K562 (cell line): ENCODE measurements at regions not wholly inside any gene's neighbourhood (a gene's known extent, or its start where the extent isn't known, plus 50 kb on each side); places are given as distances from the start of the nearest gene placed in this dataset.

Experiments used
- CEBPB ChIP-seq: fragments of 450-650 bp; IDR thresholded peaks from 2 replicates; pipeline ENCODE4 v1.6.1; 2016; ENCODE audit warnings: missing genetic modification characterization, missing compliant biosample characterization
- HDAC6 ChIP-seq: IDR thresholded peaks from 2 replicates; pipeline ENCODE4 v1.6.1; 2012; ENCODE audit warnings: low read depth, mild to moderate bottlenecking, control low read depth, inconsistent platforms, low read length, moderate library complexity
- HMG20B ChIP-seq: fragments of 250-450 bp; sonication (Bioruptor Pico); IDR thresholded peaks from 2 replicates; pipeline ENCODE4 v1.5.0; 2021; ENCODE audit warnings: mild to moderate bottlenecking
- MXI1 ChIP-seq: IDR thresholded peaks from 2 replicates; pipeline ENCODE4 v1.6.1; 2011; ENCODE audit warnings: low read depth, mild to moderate bottlenecking, improper control_type of control experiment, low read length
- TAF9B ChIP-seq: fragments of 450-650 bp; IDR thresholded peaks from 2 replicates; pipeline ENCODE4 v1.6.1; 2018; ENCODE audit warnings: mild to moderate bottlenecking; ENCODE audit not compliant: partially characterized antibody
- TF ChIP-seq, protein P1 (sequence below): sonication (generic); formaldehyde crosslinking; IDR thresholded peaks from 2 replicates; pipeline ENCODE4 v1.8.1; 2023; ENCODE audit warnings: mild to moderate bottlenecking, missing genetic modification reagents
- TF ChIP-seq, protein P2 (sequence below): fragments of 250-450 bp; sonication (Bioruptor Pico); IDR thresholded peaks from 2 replicates; pipeline ENCODE4 v1.5.0; 2021; ENCODE audit warnings: mild to moderate bottlenecking, borderline replicate concordance
- TF ChIP-seq, protein P3 (sequence below): fragments of 450-650 bp; IDR thresholded peaks from 2 replicates; pipeline ENCODE4 v1.6.1; 2016; ENCODE audit warnings: low read depth
- TF ChIP-seq, protein P4 (sequence below), 3 experiments: IDR thresholded peaks in 2 of 3; conservative IDR thresholded peaks in 1 of 3; 2 replicates each; pipeline ENCODE4 v1.5.1; 2011 to 2012; ENCODE audit warnings: low read length in 3 of 3, mild to moderate bottlenecking in 3 of 3, control low read depth in 2 of 3, improper control_type of control experiment in 1 of 3, inconsistent platforms in 1 of 3, low read depth in 1 of 3, mixed read lengths in 1 of 3, moderate library complexity in 1 of 3; ENCODE audit not compliant: insufficient read depth in 2 of 3

DNA sequence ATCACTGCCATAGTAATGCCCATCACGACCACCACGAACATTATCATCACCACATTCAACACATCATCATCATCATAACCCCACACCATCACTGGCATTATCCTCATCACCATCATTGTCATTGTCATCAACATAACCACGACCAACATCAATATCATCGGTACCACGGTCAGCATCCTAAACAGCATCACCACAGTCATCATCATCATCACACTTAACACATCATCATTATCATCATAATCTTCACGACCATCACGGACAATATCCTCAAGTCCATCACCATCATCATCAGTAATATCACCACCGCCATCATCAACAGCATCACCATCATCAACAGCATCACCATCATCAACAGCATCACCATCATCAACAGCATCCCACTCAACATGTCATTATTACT, 70.3 kb downstream of the MBD3L1 start:
- no peak for TF ChIP-seq HMG20B (CRISPR knock-in tag)
- TF ChIP-seq HDAC6 = no peak
- TF ChIP-seq MXI1 = no peak
- TF ChIP-seq, protein P1, sequence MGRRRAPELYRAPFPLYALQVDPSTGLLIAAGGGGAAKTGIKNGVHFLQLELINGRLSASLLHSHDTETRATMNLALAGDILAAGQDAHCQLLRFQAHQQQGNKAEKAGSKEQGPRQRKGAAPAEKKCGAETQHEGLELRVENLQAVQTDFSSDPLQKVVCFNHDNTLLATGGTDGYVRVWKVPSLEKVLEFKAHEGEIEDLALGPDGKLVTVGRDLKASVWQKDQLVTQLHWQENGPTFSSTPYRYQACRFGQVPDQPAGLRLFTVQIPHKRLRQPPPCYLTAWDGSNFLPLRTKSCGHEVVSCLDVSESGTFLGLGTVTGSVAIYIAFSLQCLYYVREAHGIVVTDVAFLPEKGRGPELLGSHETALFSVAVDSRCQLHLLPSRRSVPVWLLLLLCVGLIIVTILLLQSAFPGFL (CRISPR knock-in tag) = no peak
- no peak for TF ChIP-seq TAF9B
- TF ChIP-seq, protein P2, sequence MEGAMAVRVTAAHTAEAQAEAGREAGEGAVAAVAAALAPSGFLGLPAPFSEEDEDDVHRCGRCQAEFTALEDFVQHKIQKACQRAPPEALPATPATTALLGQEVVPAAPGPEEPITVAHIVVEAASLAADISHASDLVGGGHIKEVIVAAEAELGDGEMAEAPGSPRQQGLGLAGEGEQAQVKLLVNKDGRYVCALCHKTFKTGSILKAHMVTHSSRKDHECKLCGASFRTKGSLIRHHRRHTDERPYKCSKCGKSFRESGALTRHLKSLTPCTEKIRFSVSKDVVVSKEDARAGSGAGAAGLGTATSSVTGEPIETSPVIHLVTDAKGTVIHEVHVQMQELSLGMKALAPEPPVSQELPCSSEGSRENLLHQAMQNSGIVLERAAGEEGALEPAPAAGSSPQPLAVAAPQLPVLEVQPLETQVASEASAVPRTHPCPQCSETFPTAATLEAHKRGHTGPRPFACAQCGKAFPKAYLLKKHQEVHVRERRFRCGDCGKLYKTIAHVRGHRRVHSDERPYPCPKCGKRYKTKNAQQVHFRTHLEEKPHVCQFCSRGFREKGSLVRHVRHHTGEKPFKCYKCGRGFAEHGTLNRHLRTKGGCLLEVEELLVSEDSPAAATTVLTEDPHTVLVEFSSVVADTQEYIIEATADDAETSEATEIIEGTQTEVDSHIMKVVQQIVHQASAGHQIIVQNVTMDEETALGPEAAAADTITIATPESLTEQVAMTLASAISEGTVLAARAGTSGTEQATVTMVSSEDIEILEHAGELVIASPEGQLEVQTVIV (CRISPR knock-in tag) = no peak
- TF ChIP-seq CEBPB (tag) = no peak
- TF ChIP-seq, protein P3, sequence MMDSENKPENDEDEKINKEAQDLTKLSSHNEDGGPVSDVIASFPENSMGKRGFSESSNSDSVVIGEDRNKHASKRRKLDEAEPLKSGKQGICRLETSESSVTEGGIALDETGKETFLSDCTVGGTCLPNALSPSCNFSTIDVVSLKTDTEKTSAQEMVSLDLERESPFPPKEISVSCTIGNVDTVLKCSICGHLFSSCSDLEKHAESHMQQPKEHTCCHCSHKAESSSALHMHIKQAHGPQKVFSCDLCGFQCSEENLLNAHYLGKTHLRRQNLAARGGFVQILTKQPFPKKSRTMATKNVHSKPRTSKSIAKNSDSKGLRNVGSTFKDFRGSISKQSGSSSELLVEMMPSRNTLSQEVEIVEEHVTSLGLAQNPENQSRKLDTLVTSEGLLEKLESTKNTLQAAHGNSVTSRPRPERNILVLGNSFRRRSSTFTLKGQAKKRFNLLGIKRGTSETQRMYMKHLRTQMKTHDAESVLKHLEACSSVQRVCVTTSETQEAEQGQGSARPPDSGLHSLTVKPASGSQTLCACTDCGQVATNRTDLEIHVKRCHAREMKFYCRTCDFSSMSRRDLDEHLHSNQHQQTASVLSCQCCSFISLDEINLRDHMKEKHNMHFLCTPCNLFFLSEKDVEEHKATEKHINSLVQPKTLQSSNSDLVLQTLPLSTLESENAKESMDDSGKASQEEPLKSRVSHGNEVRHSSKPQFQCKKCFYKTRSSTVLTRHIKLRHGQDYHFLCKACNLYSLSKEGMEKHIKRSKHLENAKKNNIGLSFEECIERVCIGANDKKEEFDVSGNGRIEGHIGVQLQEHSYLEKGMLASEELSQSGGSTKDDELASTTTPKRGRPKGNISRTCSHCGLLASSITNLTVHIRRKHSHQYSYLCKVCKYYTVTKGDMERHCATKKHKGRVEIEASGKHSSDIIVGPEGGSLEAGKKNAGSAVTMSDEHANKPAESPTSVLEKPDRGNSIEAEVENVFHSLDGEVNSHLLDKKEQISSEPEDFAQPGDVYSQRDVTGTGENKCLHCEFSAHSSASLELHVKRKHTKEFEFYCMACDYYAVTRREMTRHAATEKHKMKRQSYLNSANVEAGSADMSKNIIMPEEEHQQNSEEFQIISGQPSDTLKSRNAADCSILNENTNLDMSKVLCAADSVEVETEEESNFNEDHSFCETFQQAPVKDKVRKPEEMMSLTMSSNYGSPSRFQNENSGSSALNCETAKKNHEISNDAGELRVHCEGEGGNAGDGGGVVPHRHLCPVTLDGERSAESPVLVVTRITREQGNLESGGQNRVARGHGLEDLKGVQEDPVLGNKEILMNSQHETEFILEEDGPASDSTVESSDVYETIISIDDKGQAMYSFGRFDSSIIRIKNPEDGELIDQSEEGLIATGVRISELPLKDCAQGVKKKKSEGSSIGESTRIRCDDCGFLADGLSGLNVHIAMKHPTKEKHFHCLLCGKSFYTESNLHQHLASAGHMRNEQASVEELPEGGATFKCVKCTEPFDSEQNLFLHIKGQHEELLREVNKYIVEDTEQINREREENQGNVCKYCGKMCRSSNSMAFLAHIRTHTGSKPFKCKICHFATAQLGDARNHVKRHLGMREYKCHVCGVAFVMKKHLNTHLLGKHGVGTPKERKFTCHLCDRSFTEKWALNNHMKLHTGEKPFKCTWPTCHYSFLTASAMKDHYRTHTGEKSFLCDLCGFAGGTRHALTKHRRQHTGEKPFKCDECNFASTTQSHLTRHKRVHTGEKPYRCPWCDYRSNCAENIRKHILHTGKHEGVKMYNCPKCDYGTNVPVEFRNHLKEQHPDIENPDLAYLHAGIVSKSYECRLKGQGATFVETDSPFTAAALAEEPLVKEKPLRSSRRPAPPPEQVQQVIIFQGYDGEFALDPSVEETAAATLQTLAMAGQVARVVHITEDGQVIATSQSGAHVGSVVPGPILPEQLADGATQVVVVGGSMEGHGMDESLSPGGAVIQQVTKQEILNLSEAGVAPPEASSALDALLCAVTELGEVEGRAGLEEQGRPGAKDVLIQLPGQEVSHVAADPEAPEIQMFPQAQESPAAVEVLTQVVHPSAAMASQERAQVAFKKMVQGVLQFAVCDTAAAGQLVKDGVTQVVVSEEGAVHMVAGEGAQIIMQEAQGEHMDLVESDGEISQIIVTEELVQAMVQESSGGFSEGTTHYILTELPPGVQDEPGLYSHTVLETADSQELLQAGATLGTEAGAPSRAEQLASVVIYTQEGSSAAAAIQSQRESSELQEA = no peak
- TF ChIP-seq, protein P4, sequence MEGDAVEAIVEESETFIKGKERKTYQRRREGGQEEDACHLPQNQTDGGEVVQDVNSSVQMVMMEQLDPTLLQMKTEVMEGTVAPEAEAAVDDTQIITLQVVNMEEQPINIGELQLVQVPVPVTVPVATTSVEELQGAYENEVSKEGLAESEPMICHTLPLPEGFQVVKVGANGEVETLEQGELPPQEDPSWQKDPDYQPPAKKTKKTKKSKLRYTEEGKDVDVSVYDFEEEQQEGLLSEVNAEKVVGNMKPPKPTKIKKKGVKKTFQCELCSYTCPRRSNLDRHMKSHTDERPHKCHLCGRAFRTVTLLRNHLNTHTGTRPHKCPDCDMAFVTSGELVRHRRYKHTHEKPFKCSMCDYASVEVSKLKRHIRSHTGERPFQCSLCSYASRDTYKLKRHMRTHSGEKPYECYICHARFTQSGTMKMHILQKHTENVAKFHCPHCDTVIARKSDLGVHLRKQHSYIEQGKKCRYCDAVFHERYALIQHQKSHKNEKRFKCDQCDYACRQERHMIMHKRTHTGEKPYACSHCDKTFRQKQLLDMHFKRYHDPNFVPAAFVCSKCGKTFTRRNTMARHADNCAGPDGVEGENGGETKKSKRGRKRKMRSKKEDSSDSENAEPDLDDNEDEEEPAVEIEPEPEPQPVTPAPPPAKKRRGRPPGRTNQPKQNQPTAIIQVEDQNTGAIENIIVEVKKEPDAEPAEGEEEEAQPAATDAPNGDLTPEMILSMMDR (IDR thresholded peaks at IDR 0.05 in 2 of 3, conservative IDR thresholded peaks at IDR 0.05 in 1 of 3; ENCODE audit: insufficient read depth in 2 of 3, low read depth in 1 of 3, low read length in 3 of 3) = no peak
